ENCODE measurements at regions not wholly inside any gene's neighbourhood (a gene's known extent, or its start where the extent isn't known, plus 50 kb on each side); places are given as distances from the start of the nearest gene placed in this dataset.
"Not testable (repeated sequence)": the region's sequence is repeated elsewhere in the genome, so short reads cannot be mapped to it uniquely, and the experiment has no call there.

DNA sequence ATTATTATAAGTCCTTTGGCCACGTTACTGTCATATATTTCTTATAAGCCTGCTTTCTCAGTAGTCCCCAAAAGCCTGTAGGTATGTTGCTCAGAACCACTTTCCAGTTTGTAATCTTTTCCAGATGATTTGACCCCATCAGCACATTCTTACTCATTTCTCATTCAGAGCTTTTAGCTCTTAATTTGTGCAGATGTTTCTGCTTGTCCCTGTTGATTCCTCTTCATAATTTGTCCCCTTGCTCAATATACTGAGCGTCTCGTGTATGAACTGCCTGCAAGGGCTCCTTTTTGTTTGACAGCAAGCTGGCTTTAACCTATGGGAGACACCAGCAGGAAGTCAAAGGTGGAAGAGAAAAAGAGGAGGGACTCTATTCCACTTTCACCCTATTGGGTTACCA lies 733.8 kb upstream of the GJE1 start:
- POLR2A ChIA-PET: no interaction called here
- peaks cover 3% of the 10 kb centered on the region for H3K9me3 Mint-ChIP-seq
- no peak overlapping the region for H3K4me3 Mint-ChIP-seq
- H3K27me3 Mint-ChIP-seq: peaks cover 2% of the 10 kb centered on the region
- no peak overlapping the region for H3K27ac Mint-ChIP-seq
- H3K4me1 Mint-ChIP-seq: peaks cover 9% of the 10 kb centered on the region
- no peaks in the 10 kb centered on the region for H3K36me3 Mint-ChIP-seq (ENCODE audit: low read depth)
- no peak for DNase-seq
- CTCF ChIA-PET: no interaction called here

DNA sequence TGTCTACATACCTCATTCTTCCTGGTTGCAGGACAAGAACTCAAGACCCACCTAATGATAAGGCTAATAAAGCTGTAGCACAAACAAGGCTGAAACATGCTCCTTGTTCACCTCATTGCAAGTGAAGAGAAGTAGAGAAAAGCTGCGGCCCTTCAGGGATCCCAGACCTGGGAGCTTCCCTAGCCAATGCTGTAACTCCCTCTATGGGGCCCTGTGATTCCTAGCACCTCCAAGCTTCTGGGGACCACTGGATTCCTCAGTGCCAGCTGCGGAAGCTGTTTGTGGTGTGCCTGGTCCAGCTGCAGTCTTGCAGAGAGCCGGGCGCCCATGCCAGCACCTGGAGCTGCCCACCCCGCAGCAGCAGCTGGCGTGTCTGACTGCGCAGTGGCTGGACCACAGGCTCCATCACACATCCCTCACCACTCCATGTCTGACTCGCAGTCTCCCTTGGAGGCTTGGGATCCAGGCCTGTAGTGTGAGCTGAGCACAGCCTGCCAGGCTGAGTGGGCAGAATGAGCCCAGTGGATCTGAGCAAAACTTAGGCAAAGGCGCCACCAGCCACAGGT lies 737.2 kb upstream of the GJE1 start:
- Mint-ChIP-seq H3K4me3 (no peak overlapping the region), H3K27ac (no peak overlapping the region), H3K4me1 (no peaks in the 10 kb centered on the region), H3K9me3 (no peaks in the 10 kb centered on the region), H3K27me3 (no peaks in the 10 kb centered on the region), H3K36me3 (ENCODE audit: low read depth) (no peaks in the 10 kb centered on the region)
- DNase-seq: no peak
- CTCF ChIA-PET: no interaction called here
- POLR2A ChIA-PET: no interaction called here

DNA sequence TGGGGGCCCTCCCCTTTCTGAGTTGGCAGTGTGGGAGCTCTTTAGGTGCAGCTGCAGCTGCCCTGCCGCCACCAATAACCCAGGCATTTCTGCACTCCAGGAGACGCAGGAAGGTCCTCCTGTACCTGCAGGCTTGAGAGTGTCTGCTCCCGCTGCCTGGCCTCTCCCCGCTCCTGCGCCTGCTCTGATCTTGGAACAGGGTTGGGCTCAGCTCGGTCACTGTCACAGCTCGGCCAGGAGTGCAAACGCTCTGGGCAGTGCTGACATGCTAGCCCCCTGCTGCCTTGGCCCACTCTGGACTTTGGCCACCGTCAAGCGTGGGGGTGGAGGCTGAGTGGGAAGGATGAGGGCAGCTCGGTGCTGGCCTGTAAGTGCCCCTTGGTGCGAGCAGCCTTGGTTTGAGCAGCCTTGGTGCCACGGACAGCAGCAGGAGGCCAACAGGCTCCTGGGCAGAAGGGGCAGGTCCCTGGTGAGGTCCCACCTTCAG lies 738.1 kb upstream of the GJE1 start:
- CTCF ChIA-PET: interaction anchor here (0.7 kb wide), 1 partner anchor 404 kb away, joined by 4 read pairs; no protein-coding TSS in a partner anchor
- Mint-ChIP-seq H3K4me3 (no peak overlapping the region), H3K36me3 (ENCODE audit: low read depth) (no peaks in the 10 kb centered on the region), H3K9me3 (no peaks in the 10 kb centered on the region), H3K4me1 (no peaks in the 10 kb centered on the region), H3K27me3 (peaks cover 2% of the 10 kb centered on the region), H3K27ac (no peak overlapping the region)
- no peak for DNase-seq
- POLR2A ChIA-PET: no interaction called here

DNA sequence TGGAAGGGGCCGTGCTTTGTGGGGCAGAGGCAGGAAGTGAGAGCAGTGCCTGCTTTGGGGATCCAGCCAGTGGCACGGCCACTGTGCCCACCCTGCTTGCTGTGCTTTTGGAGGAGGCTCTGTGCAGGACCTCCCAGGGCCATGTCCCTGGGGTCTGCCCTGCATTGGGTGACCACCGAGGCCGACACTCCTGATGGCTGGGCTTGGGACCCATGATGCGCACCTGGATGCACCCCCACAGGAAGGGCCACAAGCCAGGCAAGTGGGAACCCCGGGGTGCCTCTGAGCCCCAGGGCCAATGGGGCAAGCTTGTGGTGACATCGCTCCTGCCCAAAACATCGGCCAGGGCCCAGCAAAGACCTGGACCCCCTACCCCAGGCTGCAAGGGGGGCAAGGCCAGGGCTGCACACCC lies 738.6 kb upstream of the GJE1 start:
- H3K4me1 Mint-ChIP-seq: no peaks in the 10 kb centered on the region
- no peaks in the 10 kb centered on the region for H3K9me3 Mint-ChIP-seq
- POLR2A ChIA-PET: no interaction called here
- no peaks in the 10 kb centered on the region for H3K36me3 Mint-ChIP-seq (ENCODE audit: low read depth)
- CTCF ChIA-PET: interaction anchor here (0.7 kb wide), 1 partner anchor 404 kb away, joined by 4 read pairs; no protein-coding TSS in a partner anchor
- no peak overlapping the region for H3K27ac Mint-ChIP-seq
- H3K27me3 Mint-ChIP-seq: peaks cover 2% of the 10 kb centered on the region
- H3K4me3 Mint-ChIP-seq: no peak overlapping the region
- DNase-seq: no peak

DNA sequence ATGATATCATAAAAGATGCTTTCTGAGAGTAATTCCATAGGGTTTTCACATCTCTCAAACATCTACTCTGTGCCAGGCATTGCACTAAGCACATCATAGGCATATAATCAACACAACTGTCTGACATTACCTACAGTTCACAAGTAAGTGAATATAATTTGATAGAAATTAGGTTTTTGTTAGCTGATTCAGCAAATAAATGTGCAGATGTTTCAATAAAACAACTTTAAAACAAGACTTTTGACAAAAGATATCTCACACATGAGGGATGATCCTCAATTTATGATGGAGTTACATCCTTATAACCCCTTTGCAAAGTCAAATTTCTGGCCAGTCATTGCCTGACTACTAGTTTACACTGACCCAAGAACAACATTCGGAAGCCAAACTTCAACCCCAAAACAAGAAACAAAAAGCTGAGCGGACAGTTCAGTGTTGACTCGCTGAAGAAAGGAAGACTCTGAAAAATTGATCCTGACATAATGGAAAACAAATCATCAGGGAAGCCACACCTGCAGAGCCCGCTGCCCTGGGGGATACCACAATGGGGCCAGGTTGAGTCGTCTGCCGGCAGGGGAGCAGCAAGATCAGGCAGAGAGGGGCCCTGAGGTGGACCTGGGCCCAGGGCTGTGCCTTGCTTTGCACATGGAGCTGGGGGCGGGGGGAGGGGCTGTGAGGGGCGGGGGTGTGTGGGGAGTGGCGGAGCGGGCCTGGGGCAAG lies 739.2 kb upstream of the GJE1 start:
- no peaks in the 10 kb centered on the region for H3K4me1 Mint-ChIP-seq
- no peaks in the 10 kb centered on the region for H3K9me3 Mint-ChIP-seq
- H3K4me3 Mint-ChIP-seq: no peak overlapping the region
- H3K27ac Mint-ChIP-seq: no peak overlapping the region
- ChIA-PET POLR2A (no interaction called here), CTCF (no interaction called here)
- H3K36me3 Mint-ChIP-seq (ENCODE audit: low read depth): no peaks in the 10 kb centered on the region
- DNase-seq: no peak
- peaks cover 2% of the 10 kb centered on the region for H3K27me3 Mint-ChIP-seq

DNA sequence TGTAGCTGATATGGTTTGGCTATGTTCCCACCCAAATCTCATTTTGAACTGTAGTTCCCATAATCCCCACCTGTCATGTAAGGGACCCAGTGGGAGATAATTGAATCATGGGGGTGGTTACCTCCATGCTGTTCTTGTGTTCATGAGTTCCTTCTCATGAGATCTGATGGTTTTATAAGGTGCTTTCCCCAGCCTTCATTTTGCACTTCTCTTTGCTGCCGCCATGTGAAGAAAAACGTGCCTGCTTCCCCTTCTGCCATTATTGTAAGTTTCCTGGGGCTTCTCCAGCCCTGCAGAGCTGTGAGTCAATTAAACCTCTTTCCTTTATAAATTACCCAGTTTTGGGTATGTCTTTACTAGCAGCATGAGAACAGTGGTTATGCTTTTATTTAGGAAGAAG lies 741.6 kb upstream of the GJE1 start:
- H3K4me1 Mint-ChIP-seq; H3K27ac Mint-ChIP-seq; POLR2A ChIA-PET; H3K27me3 Mint-ChIP-seq; H3K4me3 Mint-ChIP-seq; H3K9me3 Mint-ChIP-seq; DNase-seq; H3K36me3 Mint-ChIP-seq (ENCODE audit: low read depth): not testable (repeated sequence)
- CTCF ChIA-PET: interaction anchor here (0.9 kb wide), 1 partner anchor 15 kb away, joined by 5 read pairs; no protein-coding TSS in a partner anchor

DNA sequence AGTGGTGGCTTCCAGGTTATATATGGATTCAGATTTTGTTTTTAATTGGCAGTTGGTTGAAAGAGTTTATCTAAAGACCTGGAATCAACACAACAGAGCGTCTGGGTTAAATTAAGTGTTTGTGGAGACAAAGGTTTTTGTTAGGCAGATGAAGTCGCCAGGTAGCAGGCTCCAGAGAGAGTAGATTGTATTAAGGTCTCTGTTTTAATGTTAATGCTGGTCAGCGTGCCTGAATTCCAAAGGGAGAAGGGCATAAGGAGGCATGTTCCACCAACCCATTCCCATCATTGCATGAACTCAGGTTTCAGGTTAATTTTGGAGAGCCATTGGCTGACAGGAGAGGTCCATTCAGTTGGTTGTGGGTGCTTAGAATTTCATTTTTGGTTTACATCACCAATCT lies 744.1 kb upstream of the GJE1 start:
- H3K27me3 Mint-ChIP-seq: peaks cover 2% of the 10 kb centered on the region
- no peaks in the 10 kb centered on the region for H3K4me1 Mint-ChIP-seq
- no peaks in the 10 kb centered on the region for H3K36me3 Mint-ChIP-seq (ENCODE audit: low read depth)
- H3K27ac Mint-ChIP-seq: no peak overlapping the region
- H3K9me3 Mint-ChIP-seq: no peaks in the 10 kb centered on the region
- DNase-seq: no peak
- H3K4me3 Mint-ChIP-seq: no peak overlapping the region
- CTCF ChIA-PET: no interaction called here
- POLR2A ChIA-PET: no interaction called here

DNA sequence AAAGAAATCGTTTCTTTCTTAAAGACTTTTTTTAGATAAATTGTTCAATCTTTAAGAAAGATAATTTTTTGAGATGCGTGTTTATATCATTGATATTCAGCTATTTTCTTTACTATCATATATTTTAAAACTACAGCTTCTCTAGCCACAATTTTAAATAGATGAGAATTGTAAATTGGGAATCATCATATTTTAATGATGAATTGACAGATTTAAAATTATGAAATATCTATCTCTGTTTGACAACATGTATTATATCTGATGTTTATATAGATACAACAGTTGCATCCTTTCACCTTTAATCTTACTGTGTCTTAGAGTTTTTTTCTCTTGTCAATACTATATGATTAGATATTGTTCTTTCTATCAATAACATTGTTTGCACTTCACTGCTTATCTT lies 762.3 kb upstream of the GJE1 start:
- no peaks in the 10 kb centered on the region for H3K36me3 Mint-ChIP-seq (ENCODE audit: low read depth)
- no peak for DNase-seq
- no peak overlapping the region for H3K4me3 Mint-ChIP-seq
- H3K27ac Mint-ChIP-seq: no peak overlapping the region
- ChIA-PET POLR2A (no interaction called here), CTCF (no interaction called here)
- H3K4me1 Mint-ChIP-seq: no peaks in the 10 kb centered on the region
- H3K27me3 Mint-ChIP-seq: peaks cover 2% of the 10 kb centered on the region
- no peaks in the 10 kb centered on the region for H3K9me3 Mint-ChIP-seq

DNA sequence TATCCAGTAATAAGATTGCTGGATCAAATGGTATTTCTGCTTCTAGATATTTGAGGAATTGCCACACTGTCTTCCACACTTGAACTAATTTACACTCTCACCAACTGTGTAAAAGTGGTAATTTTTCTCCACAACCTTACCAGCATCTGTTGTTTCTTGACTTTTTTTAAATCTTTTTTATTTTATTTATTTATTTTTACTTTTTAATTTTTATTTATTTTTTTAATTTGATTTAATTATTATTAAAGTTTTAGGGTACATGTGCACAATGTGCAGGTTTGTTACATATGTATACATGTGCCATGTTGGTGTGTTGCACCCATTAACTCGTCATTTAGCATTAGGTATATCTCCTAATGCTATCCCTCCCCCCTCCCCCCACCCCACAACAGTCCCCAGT lies 765.9 kb upstream of the GJE1 start:
- H3K4me1 Mint-ChIP-seq; H3K27me3 Mint-ChIP-seq; H3K36me3 Mint-ChIP-seq (ENCODE audit: low read depth); H3K9me3 Mint-ChIP-seq; POLR2A ChIA-PET; CTCF ChIA-PET; H3K4me3 Mint-ChIP-seq; DNase-seq; H3K27ac Mint-ChIP-seq: not testable (repeated sequence)

DNA sequence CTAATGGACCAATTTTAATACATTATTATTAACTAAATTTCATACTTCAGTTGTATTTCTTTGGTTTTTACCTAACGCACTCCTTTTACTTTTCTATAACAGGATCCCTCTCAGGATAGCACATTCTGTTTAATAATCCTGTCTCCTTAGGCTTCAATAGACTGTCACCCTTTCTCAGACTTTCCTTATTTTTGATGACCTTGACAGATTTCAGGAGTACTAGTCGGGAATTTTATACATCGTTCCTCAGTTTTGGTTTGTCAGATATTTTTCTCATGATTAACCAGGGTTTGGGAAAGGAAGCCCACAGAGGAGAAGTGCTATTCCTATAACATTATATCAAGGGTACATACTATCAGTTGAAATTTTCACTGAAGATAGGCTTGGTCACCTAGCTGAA lies 768.0 kb upstream of the GJE1 start:
- peaks cover 5% of the 10 kb centered on the region for H3K27me3 Mint-ChIP-seq

DNA sequence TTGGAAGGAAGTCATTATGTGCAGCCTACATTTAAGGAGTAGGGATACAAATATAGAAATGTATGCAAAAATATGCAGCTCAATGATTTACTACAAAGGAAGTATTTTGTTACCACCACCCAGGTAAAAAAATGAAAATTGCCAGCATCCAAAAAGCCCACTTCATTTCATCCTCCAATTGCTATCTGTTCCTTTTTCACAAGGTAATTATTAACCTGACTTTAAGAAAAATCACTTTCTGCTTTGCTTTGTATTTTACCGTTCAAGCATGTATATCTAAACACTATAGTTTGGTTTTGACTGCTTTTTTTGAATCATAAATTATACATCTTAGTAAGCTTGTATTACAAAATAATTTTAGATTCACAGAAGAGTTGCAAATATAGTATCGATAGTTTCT lies 768.5 kb upstream of the GJE1 start:
- Mint-ChIP-seq H3K27me3 (peaks cover 8% of the 10 kb centered on the region), H3K9me3 (no peaks in the 10 kb centered on the region), H3K4me3 (no peak overlapping the region), H3K36me3 (ENCODE audit: low read depth) (no peaks in the 10 kb centered on the region), H3K4me1 (no peaks in the 10 kb centered on the region), H3K27ac (no peak overlapping the region)
- POLR2A ChIA-PET: no interaction called here
- CTCF ChIA-PET: no interaction called here
- no peak for DNase-seq

More for the DNA sequence above, 768.0 kb upstream of the GJE1 start:
- CTCF ChIA-PET: no interaction called here
- POLR2A ChIA-PET: no interaction called here
- H3K36me3 Mint-ChIP-seq (ENCODE audit: low read depth): no peaks in the 10 kb centered on the region
- H3K9me3 Mint-ChIP-seq: no peaks in the 10 kb centered on the region
- H3K4me3 Mint-ChIP-seq: no peak overlapping the region
- DNase-seq: no peak
- no peaks in the 10 kb centered on the region for H3K4me1 Mint-ChIP-seq
- no peak overlapping the region for H3K27ac Mint-ChIP-seq

DNA sequence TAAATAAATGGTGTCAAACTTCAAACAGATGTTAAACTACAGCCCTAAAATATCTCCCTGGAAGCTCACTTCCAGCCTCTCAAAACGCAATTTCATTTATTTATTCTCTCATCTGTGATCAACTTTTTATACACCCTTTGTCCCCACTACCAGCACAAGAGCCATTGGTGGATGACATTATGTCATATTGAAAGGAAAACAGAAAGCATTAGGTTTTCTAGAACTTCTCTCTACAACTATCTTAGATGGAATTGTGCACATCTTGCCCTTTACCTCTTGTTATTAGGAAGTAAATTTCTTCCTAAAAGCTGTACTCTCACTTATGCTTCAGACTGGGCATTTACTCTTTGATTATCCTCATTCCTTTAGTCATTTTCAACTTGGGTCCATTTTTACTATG lies 771.2 kb upstream of the GJE1 start:
- Mint-ChIP-seq H3K9me3 (no peaks in the 10 kb centered on the region), H3K4me3 (no peak overlapping the region), H3K27ac (no peak overlapping the region), H3K27me3 (peaks cover 8% of the 10 kb centered on the region), H3K4me1 (no peaks in the 10 kb centered on the region), H3K36me3 (ENCODE audit: low read depth) (no peaks in the 10 kb centered on the region)
- no peak for DNase-seq
- CTCF ChIA-PET: no interaction called here
- POLR2A ChIA-PET: no interaction called here

DNA sequence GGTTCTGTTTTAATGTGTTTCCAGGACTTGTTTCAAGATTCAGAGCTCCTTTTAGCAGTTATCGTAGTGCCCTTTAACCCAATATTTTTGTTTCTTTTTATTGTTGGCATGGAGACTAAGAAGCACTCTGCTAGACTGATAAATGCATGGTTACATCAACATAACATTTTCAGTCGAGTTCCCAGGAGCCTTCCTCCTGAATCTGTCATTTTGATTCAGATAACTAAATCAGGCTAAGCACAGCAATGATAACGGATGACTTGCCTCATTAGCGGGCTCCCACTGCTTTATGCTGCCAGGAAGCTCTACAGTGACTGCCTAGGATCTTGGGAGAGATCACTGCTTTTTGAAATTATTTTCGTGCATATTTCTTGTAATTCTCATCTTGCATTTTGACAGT lies 772.8 kb upstream of the GJE1 start:
- CTCF ChIA-PET: no interaction called here

More for the DNA sequence above, 772.8 kb upstream of the GJE1 start:
- POLR2A ChIA-PET: no interaction called here
- H3K36me3 Mint-ChIP-seq (ENCODE audit: low read depth): no peaks in the 10 kb centered on the region
- no peaks in the 10 kb centered on the region for H3K4me1 Mint-ChIP-seq
- DNase-seq: no peak
- no peak overlapping the region for H3K27ac Mint-ChIP-seq
- H3K4me3 Mint-ChIP-seq: no peak overlapping the region
- H3K9me3 Mint-ChIP-seq: no peaks in the 10 kb centered on the region
- peaks cover 8% of the 10 kb centered on the region for H3K27me3 Mint-ChIP-seq

All from activated CD4-positive, alpha-beta T cell treated with anti-CD3 and anti-CD28 coated beads, Interleukin-2, amount 10 ng/mL, durations not matched to agents 7 days and 5 days (primary cell).